Activated T-cell treated with anti-CD3 and anti-CD28 coated beads, Interleukin-2, amount 50 U/mL, for 4 hours (primary cell): ENCODE measurements at regions not wholly inside any gene's neighbourhood (a gene's known extent, or its start where the extent isn't known, plus 50 kb on each side); places are given as distances from the start of the nearest gene placed in this dataset.

Experiments
- ATAC-seq, 2 donors: fragments of 200-7000 bp; cut with Tn5 transposase; one replicate each; pipeline ENCODE4 v1.10.0; 2021
- DNase-seq: peaks from one replicate; pipeline ENCODE4 v3.0.0-alpha.2; 2020
- H3K27me3 Mint-ChIP-seq: one replicate; pipeline ENCODE4 v1.8.0; 2021; ENCODE audit warnings: low read depth, mixed read lengths
- H3K36me3 Mint-ChIP-seq: one replicate; pipeline ENCODE4 v1.8.0; 2022; ENCODE audit warnings: mixed read lengths; ENCODE audit not compliant: insufficient read depth
- H3K4me1 Mint-ChIP-seq: one replicate; pipeline ENCODE4 v1.8.0; 2021; ENCODE audit warnings: low read depth, mixed read lengths
- H3K4me3 Mint-ChIP-seq: one replicate; pipeline ENCODE4 v1.8.0; 2021; ENCODE audit warnings: mild to moderate bottlenecking, moderate library complexity, mixed read lengths
- H3K9me3 Mint-ChIP-seq: one replicate; pipeline ENCODE4 v1.8.0; 2021; ENCODE audit warnings: mixed read lengths

DNA sequence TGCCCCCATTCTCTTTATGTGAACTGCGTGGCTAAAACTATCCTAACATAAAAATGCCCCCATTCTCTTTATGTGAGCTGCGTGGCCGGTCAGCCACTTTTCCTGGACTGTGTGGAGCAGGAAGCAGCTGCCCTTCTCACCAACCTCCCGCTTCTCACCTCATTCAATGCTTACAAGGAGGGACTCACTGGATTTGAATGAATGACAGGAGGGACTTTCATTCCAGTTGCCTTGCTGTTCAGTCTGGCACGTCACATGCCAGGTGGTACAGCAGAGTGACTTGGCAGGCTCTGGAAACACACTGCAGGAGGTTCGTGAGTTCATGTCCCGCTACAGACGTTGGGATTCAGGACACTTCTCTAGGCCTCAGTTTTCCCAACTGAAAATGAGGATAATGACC lies 60.2 kb upstream of the NFIL3 start:
- Mint-ChIP-seq H3K9me3 (no peaks in the 10 kb centered on the region), H3K4me3 (no peak overlapping the region), H3K27me3 (peaks cover 27% of the 10 kb centered on the region), H3K4me1 (no peaks in the 10 kb centered on the region), H3K36me3 (no peaks in the 10 kb centered on the region)
- DNase-seq (no peak), ATAC-seq (no peak)

DNA sequence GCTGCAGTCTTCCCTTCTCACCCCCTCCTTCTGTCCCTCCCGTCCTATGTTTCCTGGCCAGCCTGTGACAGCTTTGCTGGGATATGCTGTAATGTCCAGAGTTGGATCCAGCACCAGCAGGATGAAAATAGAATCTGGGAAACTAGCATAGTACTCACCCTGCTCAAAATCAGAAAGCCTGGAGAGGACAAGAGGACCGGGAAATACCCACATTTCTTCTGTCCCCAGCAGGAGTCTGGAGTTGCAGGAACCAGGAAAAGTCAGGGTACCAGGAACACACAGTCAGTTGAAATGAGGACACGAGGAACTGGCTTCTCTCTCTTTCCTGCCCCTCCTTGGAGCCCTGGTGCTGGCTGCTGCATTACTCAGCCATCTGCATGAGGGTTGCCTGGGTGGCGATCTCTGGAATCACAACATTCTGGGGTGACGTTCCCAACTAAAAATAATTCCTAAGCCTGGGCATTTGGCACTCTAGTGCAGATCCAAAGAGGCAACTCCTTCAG lies 59.6 kb upstream of the NFIL3 start:
- H3K27me3 Mint-ChIP-seq, result peaks cover 31% of the 10 kb centered on the region
- H3K4me1 Mint-ChIP-seq, result no peaks in the 10 kb centered on the region
- H3K9me3 Mint-ChIP-seq, result no peaks in the 10 kb centered on the region
- ATAC-seq (no peak), DNase-seq (no peak)
- no peaks in the 10 kb centered on the region for H3K36me3 Mint-ChIP-seq
- no peak overlapping the region for H3K4me3 Mint-ChIP-seq

DNA sequence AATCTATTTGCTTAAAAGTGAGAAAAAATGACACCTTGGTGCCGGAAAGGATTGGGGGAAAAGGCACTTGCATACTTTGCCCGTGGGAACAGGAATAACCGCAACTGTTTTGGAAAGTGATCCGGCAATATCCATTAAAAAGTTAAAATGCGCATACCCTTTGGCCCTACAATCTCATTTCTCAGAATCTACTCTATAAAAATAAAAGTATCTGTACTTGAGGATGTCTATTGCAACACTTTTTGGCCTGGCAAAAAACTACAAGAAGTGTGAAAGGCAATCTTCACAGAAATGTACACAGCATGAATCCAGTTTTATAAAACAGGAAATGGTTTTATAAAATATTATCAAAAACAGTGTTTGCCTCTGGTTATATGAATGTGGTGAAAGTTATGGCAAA lies 58.3 kb upstream of the NFIL3 start:
- no peaks in the 10 kb centered on the region for H3K36me3 Mint-ChIP-seq
- ATAC-seq (no peak), DNase-seq (no peak)
- no peaks in the 10 kb centered on the region for H3K9me3 Mint-ChIP-seq
- no peaks in the 10 kb centered on the region for H3K4me1 Mint-ChIP-seq
- peaks cover 38% of the 10 kb centered on the region for H3K27me3 Mint-ChIP-seq
- H3K4me3 Mint-ChIP-seq, result no peak overlapping the region

DNA sequence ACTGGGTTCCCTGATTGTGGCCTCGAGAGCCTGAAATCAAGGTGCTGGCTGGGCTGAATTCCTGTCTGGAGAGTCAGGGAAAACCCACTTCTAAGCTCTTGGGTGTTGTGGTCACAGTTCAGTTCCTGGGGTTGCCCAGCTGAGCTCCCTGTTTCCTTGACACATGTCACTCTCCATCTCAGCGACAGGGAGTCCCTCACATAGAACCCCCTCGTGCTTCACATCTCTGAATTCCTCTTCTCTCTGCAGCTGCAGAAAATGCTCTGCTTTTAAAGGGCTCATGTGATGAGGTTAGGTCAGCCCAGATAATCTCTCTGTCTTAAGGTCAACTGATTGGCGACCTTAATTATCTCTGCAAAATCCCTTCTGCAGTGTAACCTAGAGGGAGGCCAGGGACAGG lies 53.5 kb upstream of the NFIL3 start:
- H3K36me3 Mint-ChIP-seq, result no peaks in the 10 kb centered on the region
- no peaks in the 10 kb centered on the region for H3K4me1 Mint-ChIP-seq
- DNase-seq, result no peak
- no peak overlapping the region for H3K4me3 Mint-ChIP-seq
- peaks cover 45% of the 10 kb centered on the region for H3K27me3 Mint-ChIP-seq
- no peak for ATAC-seq
- peaks cover 7% of the 10 kb centered on the region for H3K9me3 Mint-ChIP-seq

DNA sequence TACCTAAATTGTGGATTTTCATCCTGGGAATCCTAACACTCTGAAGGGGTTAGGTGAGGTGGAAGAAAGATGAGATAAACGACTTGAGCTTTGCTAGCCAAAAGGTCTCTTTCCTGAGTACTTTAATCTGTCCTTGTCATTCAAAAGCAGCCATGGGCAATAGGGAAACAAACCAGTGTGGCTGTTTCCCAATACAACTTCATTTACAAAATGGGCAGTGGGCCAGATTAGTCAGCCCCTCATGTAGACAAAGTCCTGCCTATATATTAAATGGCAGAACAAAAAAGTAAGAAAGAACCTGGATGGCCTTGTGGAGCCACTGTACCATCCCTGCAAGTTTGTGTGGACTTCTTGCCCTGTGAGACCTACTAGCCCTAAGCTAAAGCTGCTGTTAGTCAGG lies 51.0 kb upstream of the NFIL3 start:
- Mint-ChIP-seq H3K27me3 (peaks cover 42% of the 10 kb centered on the region), H3K4me1 (no peaks in the 10 kb centered on the region)
- DNase-seq, result no peak

More for the DNA sequence above, 51.0 kb upstream of the NFIL3 start:
- H3K36me3 Mint-ChIP-seq, result no peaks in the 10 kb centered on the region
- peaks cover 7% of the 10 kb centered on the region for H3K9me3 Mint-ChIP-seq
- no peak for ATAC-seq
- H3K4me3 Mint-ChIP-seq, result no peak overlapping the region
